Smooth muscle cell (in vitro differentiated cells): ENCODE measurements at regions not wholly inside any gene's neighbourhood (a gene's known extent, or its start where the extent isn't known, plus 50 kb on each side); places are given as distances from the start of the nearest gene placed in this dataset.
"Not testable (repeated sequence)": the region's sequence is repeated elsewhere in the genome, so short reads cannot be mapped to it uniquely, and the experiment has no call there.

Experiments used
- DNase-seq: peaks from one replicate; lab custom pipeline; 2025; ENCODE audit not compliant: unreplicated experiment; lab: John Stamatoyannopoulos, UW
- H2AFZ ChIP-seq: fragments of 200-600 bp; sonication (generic); 2 replicates; pipeline ENCODE4 v1.6.0; 2016; ENCODE audit warnings: antibody characterized with exemption, low read depth, mild to moderate bottlenecking
- H3F3A ChIP-seq: fragments of 200-600 bp; sonication (generic); 2 replicates; pipeline ENCODE4 v1.6.0; 2017; ENCODE audit warnings: antibody characterized with exemption, low read depth
- H3K27ac ChIP-seq: fragments of 200-600 bp; sonication (generic); 2 replicates; pipeline ENCODE4 v1.5.1; 2016; ENCODE audit warnings: low read depth, mild to moderate bottlenecking
- H3K27me3 ChIP-seq: fragments of 200-600 bp; sonication (generic); 2 replicates; pipeline ENCODE4 v1.6.1; 2016; ENCODE audit warnings: low read depth, mild to moderate bottlenecking
- H3K36me3 ChIP-seq: fragments of 200-600 bp; sonication (generic); 2 replicates; pipeline ENCODE4 v1.5.1; 2016; ENCODE audit warnings: low read depth
- H3K4me1 ChIP-seq: fragments of 200-600 bp; sonication (generic); 2 replicates; pipeline ENCODE4 v1.5.1; 2016; ENCODE audit warnings: low read depth
- H3K4me2 ChIP-seq: fragments of 200-600 bp; sonication (generic); 2 replicates; pipeline ENCODE4 v1.6.0; 2016; ENCODE audit warnings: mild to moderate bottlenecking
- H3K4me3 ChIP-seq: fragments of 200-600 bp; sonication (generic); 2 replicates; pipeline ENCODE4 v1.5.1; 2016; ENCODE audit warnings: mild to moderate bottlenecking
- H3K79me2 ChIP-seq: fragments of 200-600 bp; sonication (generic); 2 replicates; pipeline ENCODE4 v1.6.0; 2016; ENCODE audit warnings: low read depth, mild to moderate bottlenecking
- H3K9ac ChIP-seq: fragments of 200-600 bp; sonication (generic); 2 replicates; pipeline ENCODE4 v1.6.0; 2016; ENCODE audit warnings: low read depth
- H3K9me3 ChIP-seq: fragments of 200-600 bp; sonication (generic); replicated peaks from 2 replicates; pipeline ENCODE4 v1.5.1; 2016; ENCODE audit warnings: low read depth
- H4K20me1 ChIP-seq: fragments of 200-600 bp; sonication (generic); 2 replicates; pipeline ENCODE4 v1.6.0; 2016; ENCODE audit warnings: low read depth
- CTCF ChIP-seq: fragments of 200-600 bp; sonication (generic); IDR thresholded peaks from 2 replicates; pipeline ENCODE4 v1.5.1; 2017; ENCODE audit warnings: borderline replicate concordance, mild to moderate bottlenecking, antibody characterized with exemption; ENCODE audit not compliant: insufficient read depth, poor library complexity, severe bottlenecking
- WGBS: methylation state at CpG from one replicate; pipeline ENCODE4 v1.1.7; 2016; ENCODE audit warnings: low lambda C conversion rate; 5-methylcytosine and 5-hydroxymethylcytosine counted together

- H3K4me2 ChIP-seq: no peak overlapping the region
- no peaks in the 10 kb centered on the region for H3K79me2 ChIP-seq
- no peaks in the 10 kb centered on the region for H3K9me3 ChIP-seq
- DNase-seq: no peak
- no peak for TF ChIP-seq CTCF
- peaks cover 3% of the 10 kb centered on the region for H3K27me3 ChIP-seq
- no peaks in the 10 kb centered on the region for H4K20me1 ChIP-seq
- H3F3A ChIP-seq: no peaks in the 10 kb centered on the region
- H2AFZ ChIP-seq: no peak overlapping the region
- no peaks in the 10 kb centered on the region for H3K4me1 ChIP-seq
- no peaks in the 10 kb centered on the region for H3K36me3 ChIP-seq
- no peak overlapping the region for H3K4me3 ChIP-seq
- H3K9ac ChIP-seq: no peak overlapping the region
- 91% methylated on average over 10 of the region's 10 CpGs for WGBS
- no peak overlapping the region for H3K27ac ChIP-seq
These were observed 77.4 kb upstream of the PPARGC1A start for GRCh38 chr4:23967281-23967680.

- no peaks in the 10 kb centered on the region for H3K9me3 ChIP-seq
- no peak overlapping the region for H2AFZ ChIP-seq
- H3K27me3 ChIP-seq: peaks cover 3% of the 10 kb centered on the region
- no peaks in the 10 kb centered on the region for H4K20me1 ChIP-seq
- no peaks in the 10 kb centered on the region for H3K4me1 ChIP-seq
- H3K4me3 ChIP-seq: no peak overlapping the region
- WGBS: 81% methylated on average over 1 of the region's 1 CpG
- TF ChIP-seq CTCF: no peak
- H3K4me2 ChIP-seq: no peak overlapping the region
- no peaks in the 10 kb centered on the region for H3K36me3 ChIP-seq
- no peak for DNase-seq
- no peak overlapping the region for H3K9ac ChIP-seq
- H3K27ac ChIP-seq: no peak overlapping the region
- no peaks in the 10 kb centered on the region for H3F3A ChIP-seq
- no peaks in the 10 kb centered on the region for H3K79me2 ChIP-seq
These were observed 76.9 kb upstream of the PPARGC1A start for GRCh38 chr4:23966725-23967124.

GRCh38 chr4:23962462-23962861, 72.6 kb upstream of the PPARGC1A start:
- H3K27ac ChIP-seq: no peak overlapping the region
- H3F3A ChIP-seq: no peaks in the 10 kb centered on the region
- no peaks in the 10 kb centered on the region for H3K36me3 ChIP-seq
- no peaks in the 10 kb centered on the region for H3K79me2 ChIP-seq
- H4K20me1 ChIP-seq: no peaks in the 10 kb centered on the region
- H2AFZ ChIP-seq: no peak overlapping the region
- no peak overlapping the region for H3K9ac ChIP-seq
- H3K4me2 ChIP-seq: no peak overlapping the region
- H3K4me1 ChIP-seq: no peaks in the 10 kb centered on the region
- DNase-seq: no peak
- H3K9me3 ChIP-seq: no peaks in the 10 kb centered on the region
- H3K4me3 ChIP-seq: no peak overlapping the region
- H3K27me3 ChIP-seq: peaks cover 3% of the 10 kb centered on the region
- no peak for TF ChIP-seq CTCF
- WGBS: 92% methylated on average over 2 of the region's 2 CpGs

GRCh38 chr4:23961395-23961794, 71.5 kb upstream of the PPARGC1A start:
- H2AFZ ChIP-seq, H3K27ac ChIP-seq, H3K79me2 ChIP-seq, DNase-seq, H4K20me1 ChIP-seq, H3K4me1 ChIP-seq, H3K4me3 ChIP-seq, H3K36me3 ChIP-seq, H3K9ac ChIP-seq, H3K27me3 ChIP-seq, H3F3A ChIP-seq, H3K9me3 ChIP-seq, H3K4me2 ChIP-seq: not testable (repeated sequence)
- WGBS: 90% methylated on average over 4 of the region's 4 CpGs
